OCI-LY3 (cell line): ENCODE measurements at regions not wholly inside any gene's neighbourhood (a gene's known extent, or its start where the extent isn't known, plus 50 kb on each side); places are given as distances from the start of the nearest gene placed in this dataset.

Experiments used
- H2AFZ ChIP-seq: fragments of 200-600, 300-600 bp; shearing (Covaris generic); 2 replicates; pipeline ENCODE4 v1.6.0; 2014; ENCODE audit warnings: antibody characterized with exemption, low read depth, low read length
- H3K27ac ChIP-seq: fragments of 200-600, 300-600 bp; sonication (generic); 2 replicates; pipeline ENCODE4 v1.5.1; 2014; ENCODE audit warnings: mild to moderate bottlenecking, low read length, moderate library complexity, mixed read lengths
- H3K27me3 ChIP-seq: fragments of 200-600, 300-600 bp; sonication (generic); 2 replicates; pipeline ENCODE4 v1.6.1; 2014; ENCODE audit warnings: low read depth, low read length, mixed read lengths
- H3K36me3 ChIP-seq: fragments of 200-600, 300-600 bp; sonication (generic); replicated peaks from 2 replicates; pipeline ENCODE3; 2014; ENCODE audit warnings: low read depth, low read length, mixed read lengths
- H3K4me1 ChIP-seq: fragments of 300-600, 200-600 bp; sonication (generic); 2 replicates; pipeline ENCODE4 v1.6.1; 2014; ENCODE audit warnings: low read length, mixed read lengths
- H3K4me2 ChIP-seq: fragments of 200-600, 300-600 bp; sonication (generic); 2 replicates; pipeline ENCODE4 v1.6.1; 2014; ENCODE audit warnings: low read length, mixed read lengths
- H3K4me3 ChIP-seq: fragments of 300-600, 200-600 bp; sonication (generic); 2 replicates; pipeline ENCODE4 v1.5.1; 2014; ENCODE audit warnings: antibody characterized with exemption, mild to moderate bottlenecking, low read length, moderate library complexity
- H3K79me2 ChIP-seq: fragments of 300-600, 200-600 bp; shearing (Covaris generic); 2 replicates; pipeline ENCODE4 v1.6.1; 2014; ENCODE audit warnings: mild to moderate bottlenecking, low read length, mixed read lengths
- H3K9ac ChIP-seq: fragments of 300-600, 200-600 bp; shearing (Covaris generic); 2 replicates; pipeline ENCODE4 v1.6.0; 2014; ENCODE audit warnings: mild to moderate bottlenecking, low read length, moderate library complexity
- H3K9me3 ChIP-seq: fragments of 200-600, 300-600 bp; shearing (Covaris generic); 2 replicates; pipeline ENCODE4 v1.6.1; 2014; ENCODE audit warnings: low read length, mixed read lengths; ENCODE audit not compliant: insufficient read depth
- H4K20me1 ChIP-seq: fragments of 200-600, 300-600 bp; sonication (generic); 2 replicates; pipeline ENCODE4 v1.6.1; 2016; ENCODE audit warnings: low read length, mixed read lengths; ENCODE audit not compliant: insufficient read depth
- CTCF ChIP-seq: fragments of 200-600, 300-600 bp; sonication (generic); IDR thresholded peaks from 2 replicates; pipeline ENCODE4 v1.5.1; 2014; ENCODE audit warnings: antibody characterized with exemption, low read length, low read depth
- EZH2phosphoT487 ChIP-seq: fragments of 200-600 bp; shearing (Covaris generic); IDR thresholded peaks from 2 replicates; pipeline ENCODE4 v1.6.1; 2018; ENCODE audit warnings: antibody characterized with exemption, mixed run types, low read depth

- H3K27me3 ChIP-seq = no peaks in the 10 kb centered on the region
- no peaks in the 10 kb centered on the region for H4K20me1 ChIP-seq
- H3K4me3 ChIP-seq = no peak overlapping the region
- TF ChIP-seq EZH2phosphoT487 = no peak
- TF ChIP-seq CTCF = no peak
- no peaks in the 10 kb centered on the region for H3K9me3 ChIP-seq
- H3K4me2 ChIP-seq = no peak overlapping the region
- H3K9ac ChIP-seq = no peak overlapping the region
- H2AFZ ChIP-seq = no peak overlapping the region
- no peaks in the 10 kb centered on the region for H3K36me3 ChIP-seq
- no peaks in the 10 kb centered on the region for H3K4me1 ChIP-seq
- H3K79me2 ChIP-seq = no peaks in the 10 kb centered on the region
- H3K27ac ChIP-seq = no peak overlapping the region
Observed at GRCh38 chr14:27114180-27114579, 516.3 kb upstream of the NOVA1 start.

GRCh38 chr14:27123162-27123561, 525.3 kb upstream of the NOVA1 start:
- H4K20me1 ChIP-seq = no peaks in the 10 kb centered on the region
- H3K9ac ChIP-seq = no peak overlapping the region
- no peak for TF ChIP-seq CTCF
- no peak for TF ChIP-seq EZH2phosphoT487
- H3K4me3 ChIP-seq = no peak overlapping the region
- H3K36me3 ChIP-seq = no peaks in the 10 kb centered on the region
- H2AFZ ChIP-seq = no peak overlapping the region
- H3K27me3 ChIP-seq = no peaks in the 10 kb centered on the region
- H3K27ac ChIP-seq = no peak overlapping the region
- no peak overlapping the region for H3K4me2 ChIP-seq
- no peaks in the 10 kb centered on the region for H3K9me3 ChIP-seq
- no peaks in the 10 kb centered on the region for H3K4me1 ChIP-seq
- H3K79me2 ChIP-seq = no peaks in the 10 kb centered on the region

- Histone ChIP-seq H3K4me1 (no peaks in the 10 kb centered on the region), H4K20me1 (no peaks in the 10 kb centered on the region), H3K79me2 (no peaks in the 10 kb centered on the region), H2AFZ (no peak overlapping the region), H3K4me2 (no peak overlapping the region), H3K9ac (no peak overlapping the region), H3K27ac (no peak overlapping the region), H3K4me3 (no peak overlapping the region), H3K9me3 (no peaks in the 10 kb centered on the region), H3K27me3 (no peaks in the 10 kb centered on the region), H3K36me3 (no peaks in the 10 kb centered on the region)
- no peak for TF ChIP-seq CTCF
- TF ChIP-seq EZH2phosphoT487 = no peak
Observed at GRCh38 chr14:27127838-27128237, 530.0 kb upstream of the NOVA1 start.

GRCh38 chr14:27134200-27134599, 536.4 kb upstream of the NOVA1 start:
- H3K4me1 ChIP-seq = no peaks in the 10 kb centered on the region
- no peaks in the 10 kb centered on the region for H4K20me1 ChIP-seq
- H3K9ac ChIP-seq = no peak overlapping the region
- H3K4me3 ChIP-seq = no peak overlapping the region
- H3K27ac ChIP-seq = no peak overlapping the region
- no peaks in the 10 kb centered on the region for H3K36me3 ChIP-seq
- no peak overlapping the region for H2AFZ ChIP-seq
- no peaks in the 10 kb centered on the region for H3K79me2 ChIP-seq
- no peak overlapping the region for H3K4me2 ChIP-seq
- TF ChIP-seq CTCF (no peak), EZH2phosphoT487 (no peak)
- H3K9me3 ChIP-seq = no peaks in the 10 kb centered on the region
- H3K27me3 ChIP-seq = no peaks in the 10 kb centered on the region
